Hematopoietic multipotent progenitor cell (in vitro differentiated cells): ENCODE measurements at regions not wholly inside any gene's neighbourhood (a gene's known extent, or its start where the extent isn't known, plus 50 kb on each side); places are given as distances from the start of the nearest gene placed in this dataset.

Experiments used
- DNase-seq, 3 donors: peaks; one replicate each; pipeline ENCODE4 v3.0.0-alpha.2; 2011 to 2015; ENCODE audit warnings: low read depth in 2 of 3, low spot score in 2 of 3

GRCh38 chr12:102781117-102781516 is 135.9 kb downstream of the PAH start:
- no peak for DNase-seq

- no peak for DNase-seq
Measured at GRCh38 chr12:102776041-102776440, 141.0 kb downstream of the PAH start.

- peak in 2 of 3 donors; percentile 33 to 72 for DNase-seq
Measured at GRCh38 chr12:102769323-102769916, 147.6 kb downstream of the PAH start.

- no peak for DNase-seq
Measured at GRCh38 chr12:102766961-102767360, 150.1 kb downstream of the PAH start.

GRCh38 chr12:102765736-102766135 is 151.3 kb downstream of the PAH start:
- no peak for DNase-seq

- no peak for DNase-seq
Measured at GRCh38 chr12:102763471-102763870, 153.6 kb downstream of the PAH start.

- no peak for DNase-seq
Measured at GRCh38 chr12:102763061-102763460, 154.0 kb downstream of the PAH start.

- DNase-seq, result no peak
Measured at GRCh38 chr12:102760322-102760721, 156.7 kb downstream of the PAH start.

- DNase-seq, result no peak
Measured at GRCh38 chr12:102759466-102759865, 157.6 kb downstream of the PAH start.

GRCh38 chr12:102757882-102758226 is 159.2 kb downstream of the PAH start:
- no peak for DNase-seq

- DNase-seq, result no peak
Measured at GRCh38 chr12:102757154-102757881, 159.7 kb downstream of the PAH start.

- no peak for DNase-seq
Measured at GRCh38 chr12:102756530-102756929, 160.5 kb downstream of the PAH start.

- no peak for DNase-seq
Measured at GRCh38 chr12:102755266-102755665, 161.8 kb downstream of the PAH start.

GRCh38 chr12:102753802-102754201 is 163.2 kb downstream of the PAH start:
- DNase-seq, result no peak

GRCh38 chr12:102748704-102749103 is 168.3 kb downstream of the PAH start:
- no peak for DNase-seq

- DNase-seq, result no peak
Measured at GRCh38 chr12:102746963-102747362, 170.1 kb downstream of the PAH start.

GRCh38 chr12:102745971-102746600 is 171.0 kb downstream of the PAH start:
- no peak for DNase-seq

- DNase-seq, result no peak
Measured at GRCh38 chr12:102741196-102741595, 175.8 kb downstream of the PAH start.

GRCh38 chr12:102740141-102740955 is 176.7 kb downstream of the PAH start:
- DNase-seq, result peak in 2 of 3 donors; percentile 7 to 21

GRCh38 chr12:102736328-102736727 is 180.7 kb downstream of the PAH start:
- DNase-seq, result no peak

- peak in 2 of 3 donors; percentile 8 to 59 for DNase-seq
Measured at GRCh38 chr12:102735104-102735503, 181.9 kb downstream of the PAH start.
